ENCODE measurements at regions not wholly inside any gene's neighbourhood (a gene's known extent, or its start where the extent isn't known, plus 50 kb on each side); places are given as distances from the start of the nearest gene placed in this dataset.

GRCh38 chr18:63043516-63043915 is 276.1 kb downstream of the BCL2 start:
- Histone ChIP-seq H3K36me3 (ENCODE audit: insufficient read depth, low read length) (no peaks in the 10 kb centered on the region), H3K27ac (ENCODE audit: low read depth, low read length) (no peak overlapping the region), H3K27me3 (ENCODE audit: insufficient read depth, low read length) (peaks cover 4% of the 10 kb centered on the region), H3K9me3 (ENCODE audit: control insufficient read depth in 1 of 2, low read length in 2 of 2) (no peaks in the 10 kb centered on the region), H3K4me1 (ENCODE audit: insufficient read depth, low read length) (peaks cover 3% of the 10 kb centered on the region), H3K4me3 (ENCODE audit: low read length in 2 of 2) (no peak overlapping the region)
- no peaks in the 10 kb centered on the region for H3K36me3 Mint-ChIP-seq
- ChIA-PET POLR2A (ENCODE audit: partially characterized antibody) (no interaction called here), CTCF (ENCODE audit: partially characterized antibody) (interaction anchor here (1.4 kb wide), 1 partner anchor 27 kb away, joined by 4 read pairs; no protein-coding TSS in a partner anchor)
- H3K9me3 Mint-ChIP-seq = peaks cover 0 to 8% (median 1%) of the 10 kb centered on the region in 8 donors
- no peak overlapping the region for H3K27ac Mint-ChIP-seq
- peaks cover 10% of the 10 kb centered on the region in 2 donors for H3K27me3 Mint-ChIP-seq
- intact Hi-C loops (cut with micrococcal nuclease) = no loop called here
- H3K4me1 Mint-ChIP-seq = peaks cover 6 to 9% (median 7%) of the 10 kb centered on the region in 4 donors
- no peak for DNase-seq
- no peak overlapping the region for H3K4me3 Mint-ChIP-seq

- intact Hi-C loops (cut with micrococcal nuclease) = no loop called here
- no peak overlapping the region for H3K27ac ChIP-seq (ENCODE audit: low read depth, low read length)
- CTCF ChIA-PET (ENCODE audit: partially characterized antibody) = interaction anchor here (1.7 kb wide), 1 partner anchor 26 kb away, joined by 5 read pairs; no protein-coding TSS in a partner anchor
These were observed 277.2 kb downstream of the BCL2 start for GRCh38 chr18:63042351-63042750.

GRCh38 chr18:63040788-63041410 is 278.7 kb downstream of the BCL2 start:
- no peak overlapping the region for H3K27ac ChIP-seq (ENCODE audit: low read depth, low read length)
- H3K4me1 ChIP-seq (ENCODE audit: insufficient read depth, low read length) = peaks cover 3% of the 10 kb centered on the region
- no peak overlapping the region for H3K4me3 ChIP-seq (ENCODE audit: low read length in 2 of 2)
- no peaks in the 10 kb centered on the region for H3K36me3 ChIP-seq (ENCODE audit: insufficient read depth, low read length)
- peak overlapping the region in 1 of 7 donors; percentile 44 for H3K27ac Mint-ChIP-seq
- H3K4me1 Mint-ChIP-seq = peaks cover 6 to 9% (median 7%) of the 10 kb centered on the region in 4 donors
- no peaks in the 10 kb centered on the region for H3K9me3 ChIP-seq (ENCODE audit: control insufficient read depth in 1 of 2, low read length in 2 of 2)
- no peaks in the 10 kb centered on the region for H3K36me3 Mint-ChIP-seq
- ChIA-PET CTCF (ENCODE audit: partially characterized antibody) (no interaction called here), POLR2A (ENCODE audit: partially characterized antibody) (no interaction called here)
- peaks cover 4% of the 10 kb centered on the region for H3K27me3 ChIP-seq (ENCODE audit: insufficient read depth, low read length)
- H3K27me3 Mint-ChIP-seq = peaks cover 10% of the 10 kb centered on the region in 2 donors
- peak overlapping the region in 1 of 8 donors; percentile 26 for H3K4me3 Mint-ChIP-seq
- H3K9me3 Mint-ChIP-seq = peaks cover 0 to 8% (median 1%) of the 10 kb centered on the region in 8 donors
- intact Hi-C loops (cut with micrococcal nuclease) = no loop called here
- DNase-seq = peak in 1 of 5 donors; percentile 15

More at GRCh38 chr18:63042351-63042750, 277.2 kb downstream of the BCL2 start:
- Histone ChIP-seq H3K4me1 (ENCODE audit: insufficient read depth, low read length) (peaks cover 3% of the 10 kb centered on the region), H3K36me3 (ENCODE audit: insufficient read depth, low read length) (no peaks in the 10 kb centered on the region), H3K4me3 (ENCODE audit: low read length in 2 of 2) (no peak overlapping the region), H3K9me3 (ENCODE audit: control insufficient read depth in 1 of 2, low read length in 2 of 2) (no peaks in the 10 kb centered on the region), H3K27me3 (ENCODE audit: insufficient read depth, low read length) (peaks cover 4% of the 10 kb centered on the region)
- peaks cover 6 to 9% (median 7%) of the 10 kb centered on the region in 4 donors for H3K4me1 Mint-ChIP-seq
- no peak overlapping the region for H3K4me3 Mint-ChIP-seq
- no peak for DNase-seq
- POLR2A ChIA-PET (ENCODE audit: partially characterized antibody) = no interaction called here
- H3K36me3 Mint-ChIP-seq = no peaks in the 10 kb centered on the region
- no peak overlapping the region for H3K27ac Mint-ChIP-seq
- peaks cover 0 to 8% (median 1%) of the 10 kb centered on the region in 8 donors for H3K9me3 Mint-ChIP-seq
- peaks cover 10% of the 10 kb centered on the region in 2 donors for H3K27me3 Mint-ChIP-seq

GRCh38 chr18:63037491-63037890 is 282.1 kb downstream of the BCL2 start:
- peaks cover 0 to 6% (median 1%) of the 10 kb centered on the region in 8 donors for H3K9me3 Mint-ChIP-seq
- H3K4me1 Mint-ChIP-seq = peaks cover 6 to 9% (median 7%) of the 10 kb centered on the region in 4 donors
- no peak overlapping the region for H3K4me3 Mint-ChIP-seq
- peaks cover 3% of the 10 kb centered on the region for H3K4me1 ChIP-seq (ENCODE audit: insufficient read depth, low read length)
- no peak overlapping the region for H3K27ac ChIP-seq (ENCODE audit: low read depth, low read length)
- peaks cover 6 to 7% of the 10 kb centered on the region in 2 donors for H3K27me3 Mint-ChIP-seq
- H3K36me3 Mint-ChIP-seq = no peaks in the 10 kb centered on the region
- ChIA-PET POLR2A (ENCODE audit: partially characterized antibody) (no interaction called here), CTCF (ENCODE audit: partially characterized antibody) (no interaction called here)
- H3K4me3 ChIP-seq (ENCODE audit: low read length in 2 of 2) = no peak overlapping the region
- H3K9me3 ChIP-seq (ENCODE audit: control insufficient read depth in 1 of 2, low read length in 2 of 2) = no peaks in the 10 kb centered on the region
- H3K36me3 ChIP-seq (ENCODE audit: insufficient read depth, low read length) = no peaks in the 10 kb centered on the region
- no peaks in the 10 kb centered on the region for H3K27me3 ChIP-seq (ENCODE audit: insufficient read depth, low read length)
- intact Hi-C loops (cut with micrococcal nuclease) = no loop called here
- no peak overlapping the region for H3K27ac Mint-ChIP-seq
- DNase-seq = no peak

- intact Hi-C loops (cut with micrococcal nuclease) = no loop called here
- Histone ChIP-seq H3K9me3 (ENCODE audit: control insufficient read depth in 1 of 2, low read length in 2 of 2) (no peaks in the 10 kb centered on the region), H3K36me3 (ENCODE audit: insufficient read depth, low read length) (no peaks in the 10 kb centered on the region), H3K27ac (ENCODE audit: low read depth, low read length) (no peak overlapping the region), H3K27me3 (ENCODE audit: insufficient read depth, low read length) (no peaks in the 10 kb centered on the region), H3K4me1 (ENCODE audit: insufficient read depth, low read length) (no peaks in the 10 kb centered on the region), H3K4me3 (ENCODE audit: low read length in 2 of 2) (no peak overlapping the region)
- Mint-ChIP-seq H3K27ac (no peak overlapping the region), H3K27me3 (no peaks in the 10 kb centered on the region), H3K4me1 (no peaks in the 10 kb centered on the region), H3K36me3 (no peaks in the 10 kb centered on the region), H3K4me3 (no peak overlapping the region), H3K9me3 (no peaks in the 10 kb centered on the region)
- ChIA-PET POLR2A (ENCODE audit: partially characterized antibody) (no interaction called here), CTCF (ENCODE audit: partially characterized antibody) (interaction anchor here (1.1 to 2.2 kb wide), 2 partner anchors 13 to 15 kb away, joined by 3 to 6 read pairs; no protein-coding TSS in a partner anchor)
- no peak for DNase-seq
These were observed 288.2 kb downstream of the BCL2 start for GRCh38 chr18:63031375-63031774.

All from CD4-positive, alpha-beta memory T cell (primary cell).